HCT116 (cell line): ENCODE measurements at regions not wholly inside any gene's neighbourhood (a gene's known extent, or its start where the extent isn't known, plus 50 kb on each side); places are given as distances from the start of the nearest gene placed in this dataset.

ENCODE experiments used
- ATAC-seq: fragments of 200-7000 bp; cut with Tn5 transposase; 2 replicates; pipeline ENCODE4 v1.9.1; 2020; ENCODE audit warnings: mild to moderate bottlenecking, moderate library complexity
- BruUV-seq: library from RNA; stranded (reverse); fragments of 400-500 nt; replicated peaks from 2 replicates; lab custom pipeline; 2021; lab: Mats Ljungman, UMichigan
- CTCF ChIA-PET: fragments of 300-600 bp; sonication (Branson Sonifier 250); formaldehyde crosslinking; loops from one replicate; lab custom pipeline; 2021; ENCODE audit warnings: antibody characterized with exemption; lab: Charles Lee
- POLR2A ChIA-PET: fragments of 300-600, 350-600 bp; sonication (Branson Sonifier 250); formaldehyde crosslinking; loops from one replicate; lab custom pipeline; 2021; ENCODE audit warnings: antibody characterized with exemption; lab: Charles Lee
- RAD21 ChIA-PET, 2 experiments: fragments of 300-600 bp; sonication (Branson Sonifier 250); formaldehyde crosslinking; loops; one replicate each; lab custom pipeline; 2023; ENCODE audit warnings: low total read pairs in 2 of 2; ENCODE audit not compliant: uncharacterized antibody in 2 of 2, unreplicated experiment in 2 of 2, low non-redundant PET in 1 of 2; lab: Charles Lee
- DNase-seq: peaks from one replicate; pipeline ENCODE4 v3.0.0-alpha.2; 2010; ENCODE audit warnings: low read depth, low spot score
- H2AFZ ChIP-seq: fragments of 200-600 bp; shearing (Covaris generic), sonication (generic); 2 replicates; pipeline ENCODE4 v1.6.1; 2017; ENCODE audit warnings: low read depth, mixed run types, mixed read lengths, antibody characterized with exemption, low read length; ENCODE audit not compliant: poor library complexity, severe bottlenecking
- H3K27ac ChIP-seq: 2 replicates; pipeline ENCODE4 v1.5.1; 2012; ENCODE audit warnings: low read depth, low read length
- H3K27me3 ChIP-seq: fragments of 200-600 bp; sonication (generic); 2 replicates; pipeline ENCODE4 v1.6.1; 2016; ENCODE audit warnings: mixed run types, low read length, mixed read lengths; ENCODE audit not compliant: insufficient read depth
- H3K36me3 ChIP-seq, 2 experiments: fragments of 200-500 bp in 1 of 2; fragments of 200-600 bp in 1 of 2; sonication (Bioruptor generic) in 1 of 2; sonication (generic) in 1 of 2; 2 replicates each; pipeline versions ENCODE4 v1.5.1 to v1.6.1; 2014 to 2016; ENCODE audit warnings: low read length in 2 of 2, inconsistent platforms in 1 of 2, mixed read lengths in 1 of 2, mixed run types in 1 of 2; ENCODE audit not compliant: insufficient read depth in 2 of 2, control insufficient read depth in 1 of 2
- H3K4me1 ChIP-seq, 2 experiments: fragments of 200-600 bp in 1 of 2; sonication (generic) in 1 of 2; 2 replicates each; pipeline versions ENCODE4 v1.5.1 to v1.6.1; 2012 to 2017; ENCODE audit warnings: low read length in 2 of 2, inconsistent platforms in 1 of 2, mild to moderate bottlenecking in 1 of 2, mixed read lengths in 1 of 2, mixed run types in 1 of 2, moderate library complexity in 1 of 2; ENCODE audit not compliant: insufficient read depth in 2 of 2, control insufficient read depth in 1 of 2
- H3K4me2 ChIP-seq: fragments of 200-600 bp; sonication (generic); 2 replicates; pipeline ENCODE4 v1.6.1; 2017; ENCODE audit warnings: mixed run types, low read length, mixed read lengths
- H3K4me3 ChIP-seq, 2 experiments: fragments of 200-600 bp in 1 of 2; sonication (generic) in 1 of 2; replicated peaks in 1 of 2; 2 replicates each; pipeline ENCODE4 v1.5.1; 2011 to 2016; ENCODE audit warnings: low read length in 2 of 2, control low read depth in 1 of 2, low read depth in 1 of 2, mild to moderate bottlenecking in 1 of 2, mixed read lengths in 1 of 2, mixed run types in 1 of 2
- H3K79me2 ChIP-seq: fragments of 200-600 bp; sonication (generic); 2 replicates; pipeline ENCODE4 v1.6.1; 2017; ENCODE audit warnings: mild to moderate bottlenecking, mixed run types, low read length, moderate library complexity, mixed read lengths; ENCODE audit not compliant: insufficient read depth
- H3K9ac ChIP-seq: fragments of 200-600 bp; sonication (generic); 2 replicates; pipeline ENCODE4 v1.6.1; 2016; ENCODE audit warnings: low read length, mixed read lengths
- H3K9me2 ChIP-seq: fragments of 200-600 bp; sonication (generic), shearing (Covaris generic); 2 replicates; pipeline ENCODE4 v1.6.1; 2017; ENCODE audit warnings: mixed run types, mild to moderate bottlenecking, moderate library complexity; ENCODE audit not compliant: insufficient read depth
- H3K9me3 ChIP-seq, 2 experiments: fragments of 200-500 bp in 1 of 2; fragments of 200-600 bp in 1 of 2; sonication (Bioruptor generic) in 1 of 2; sonication (generic) in 1 of 2; 2 replicates each; pipeline ENCODE4 v1.6.1; 2014 to 2017; ENCODE audit warnings: low read length in 2 of 2, mixed read lengths in 2 of 2, inconsistent platforms in 1 of 2, low read depth in 1 of 2, mild to moderate bottlenecking in 1 of 2, mixed run types in 1 of 2, moderate library complexity in 1 of 2; ENCODE audit not compliant: control insufficient read depth in 1 of 2, insufficient read depth in 1 of 2
- H4K20me1 ChIP-seq: fragments of 200-600 bp; sonication (generic), shearing (Covaris generic); 2 replicates; pipeline ENCODE4 v1.6.1; 2017; ENCODE audit warnings: mixed run types, mild to moderate bottlenecking, moderate library complexity; ENCODE audit not compliant: insufficient read depth
- ATF3 ChIP-seq: IDR thresholded peaks from 2 replicates; pipeline ENCODE4 v1.6.1; 2012
- CEBPB ChIP-seq: IDR thresholded peaks from 2 replicates; pipeline ENCODE4 v1.6.1; 2012; ENCODE audit warnings: low read depth
- CTCF ChIP-seq, 3 experiments: fragments of 200-600 bp in 1 of 3; sonication (generic) in 1 of 3; IDR thresholded peaks in 2 of 3; conservative IDR thresholded peaks in 1 of 3; 2 replicates each; pipeline ENCODE4 v1.5.1; 2012 to 2017; ENCODE audit warnings: low read depth in 2 of 3, low read length in 2 of 3, antibody characterized with exemption in 1 of 3, borderline replicate concordance in 1 of 3, control low read depth in 1 of 3, mild to moderate bottlenecking in 1 of 3, mixed read lengths in 1 of 3, mixed run types in 1 of 3, moderate library complexity in 1 of 3; ENCODE audit not compliant: insufficient read depth in 1 of 3
- EGR1 ChIP-seq: IDR thresholded peaks from 2 replicates; pipeline ENCODE4 v1.6.1; 2012; ENCODE audit warnings: low read depth
- EZH2phosphoT487 ChIP-seq: fragments of 200-600 bp; IDR thresholded peaks from 2 replicates; pipeline ENCODE4 v1.6.1; 2018; ENCODE audit warnings: antibody characterized with exemption, borderline replicate concordance
- MAX ChIP-seq: IDR thresholded peaks from 2 replicates; pipeline ENCODE4 v1.6.1; 2012
- POLR2A ChIP-seq: IDR thresholded peaks from 2 replicates; pipeline ENCODE4 v1.7.0; 2011; ENCODE audit warnings: borderline replicate concordance; ENCODE audit not compliant: insufficient read depth, insufficient read length; ENCODE audit errors: extremely low read depth
- REST ChIP-seq: IDR thresholded peaks from 2 replicates; pipeline ENCODE4 v1.6.1; 2012; ENCODE audit warnings: low read depth
- SIN3A ChIP-seq: IDR thresholded peaks from 2 replicates; pipeline ENCODE4 v1.6.1; 2012; ENCODE audit warnings: low read depth
- ZNF274 ChIP-seq: fragments of 200-500 bp; sonication (Bioruptor generic); IDR thresholded peaks from 2 replicates; pipeline ENCODE4 v1.6.1; 2014; ENCODE audit warnings: mild to moderate bottlenecking, low read depth, low read length, inconsistent platforms
- intact Hi-C: fragments of 100-400 bp; cut with micrococcal nuclease; formaldehyde crosslinking; loops from 2 replicates; pipeline ENCODE4 v1.10.0; 2022

GRCh38 chr5:112642885-112643284 lies 94.8 kb upstream of the APC start:
- ChIA-PET CTCF (no interaction called here), POLR2A (no interaction called here), RAD21 (no interaction called here)
- Histone ChIP-seq H3K9me3 (no peaks in the 10 kb centered on the region), H3K4me1 (no peaks in the 10 kb centered on the region), H3K36me3 (no peaks in the 10 kb centered on the region), H3K27me3 (no peaks in the 10 kb centered on the region), H3K9ac (no peak overlapping the region), H3K79me2 (no peaks in the 10 kb centered on the region), H4K20me1 (no peaks in the 10 kb centered on the region), H3K27ac (no peak overlapping the region), H2AFZ (no peak overlapping the region), H3K4me2 (no peak overlapping the region), H3K4me3 (no peak overlapping the region), H3K9me2 (no peaks in the 10 kb centered on the region)
- DNase-seq, result no peak
- no peak for ATAC-seq
- TF ChIP-seq ATF3, result no peak
- no peak for TF ChIP-seq ZNF274
- TF ChIP-seq EGR1, result no peak
- TF ChIP-seq SIN3A, result no peak
- no peak for TF ChIP-seq POLR2A
- TF ChIP-seq CTCF (IDR thresholded peaks at IDR 0.05 in 2 of 3, conservative IDR thresholded peaks at IDR 0.05 in 1 of 3; ENCODE audit: borderline replicate concordance in 1 of 3, insufficient read depth in 1 of 3, low read depth in 2 of 3, low read length in 2 of 3), result no peak
- no peak for TF ChIP-seq CEBPB
- TF ChIP-seq MAX, result no peak
- TF ChIP-seq EZH2phosphoT487, result no peak
- TF ChIP-seq REST, result no peak
- intact Hi-C loops, result no loop called here
- no TSS peak for BruUV-seq
